ENCODE measurements at regions not wholly inside any gene's neighbourhood (a gene's known extent, or its start where the extent isn't known, plus 50 kb on each side); places are given as distances from the start of the nearest gene placed in this dataset.

- H3K27ac Mint-ChIP-seq = no peak overlapping the region
- H3K4me1 Mint-ChIP-seq = peaks cover 5% of the 10 kb centered on the region
- no peak for ATAC-seq
- peaks cover 2% of the 10 kb centered on the region for H3K9me3 Mint-ChIP-seq
- H3K4me3 Mint-ChIP-seq = no peak overlapping the region
- DNase-seq (ENCODE audit: low spot score in 2 of 2) = no peak
- H3K36me3 Mint-ChIP-seq = no peaks in the 10 kb centered on the region
These were observed 94.2 kb upstream of the CDK1 start for GRCh38 chr10:60684091-60684490.

GRCh38 chr10:60681103-60681502 is 97.2 kb upstream of the CDK1 start:
- H3K4me1 Mint-ChIP-seq = peaks cover 5% of the 10 kb centered on the region
- no peaks in the 10 kb centered on the region for H3K36me3 Mint-ChIP-seq
- H3K9me3 Mint-ChIP-seq = peaks cover 2% of the 10 kb centered on the region
- no peak for ATAC-seq
- H3K4me3 Mint-ChIP-seq = no peak overlapping the region
- H3K27ac Mint-ChIP-seq = no peak overlapping the region
- DNase-seq (ENCODE audit: low spot score in 2 of 2) = no peak

- Mint-ChIP-seq H3K36me3 (no peaks in the 10 kb centered on the region), H3K27ac (no peak overlapping the region), H3K4me1 (peaks cover 5% of the 10 kb centered on the region), H3K9me3 (peaks cover 2% of the 10 kb centered on the region), H3K4me3 (no peak overlapping the region)
- DNase-seq (ENCODE audit: low spot score in 2 of 2) = no peak
- ATAC-seq = no peak
These were observed 98.8 kb upstream of the CDK1 start for GRCh38 chr10:60679388-60679990.

- DNase-seq (ENCODE audit: low spot score in 2 of 2) (no peak), ATAC-seq (no peak)
- no peak overlapping the region for H3K27ac Mint-ChIP-seq
- peaks cover 2% of the 10 kb centered on the region for H3K9me3 Mint-ChIP-seq
- H3K4me1 Mint-ChIP-seq = peaks cover 5% of the 10 kb centered on the region
- no peak overlapping the region for H3K4me3 Mint-ChIP-seq
- no peaks in the 10 kb centered on the region for H3K36me3 Mint-ChIP-seq
These were observed 99.3 kb upstream of the CDK1 start for GRCh38 chr10:60678978-60679377.

- H3K36me3 Mint-ChIP-seq = no peaks in the 10 kb centered on the region
- peaks cover 2% of the 10 kb centered on the region for H3K9me3 Mint-ChIP-seq
- H3K4me3 Mint-ChIP-seq = no peak overlapping the region
- no peak overlapping the region for H3K27ac Mint-ChIP-seq
- DNase-seq (ENCODE audit: low spot score in 2 of 2) (no peak), ATAC-seq (no peak)
- H3K4me1 Mint-ChIP-seq = peaks cover 5% of the 10 kb centered on the region
These were observed 100.6 kb upstream of the CDK1 start for GRCh38 chr10:60677531-60678129.

GRCh38 chr10:60675236-60675635 is 103.0 kb upstream of the CDK1 start:
- Mint-ChIP-seq H3K9me3 (no peaks in the 10 kb centered on the region), H3K4me1 (no peaks in the 10 kb centered on the region), H3K4me3 (no peak overlapping the region), H3K27ac (no peak overlapping the region), H3K36me3 (no peaks in the 10 kb centered on the region)
- ATAC-seq = no peak
- no peak for DNase-seq (ENCODE audit: low spot score in 2 of 2)

GRCh38 chr10:60669501-60669900 is 108.8 kb upstream of the CDK1 start:
- Mint-ChIP-seq H3K27ac (no peak overlapping the region), H3K36me3 (no peaks in the 10 kb centered on the region), H3K4me1 (peaks cover 5% of the 10 kb centered on the region), H3K9me3 (no peaks in the 10 kb centered on the region), H3K4me3 (no peak overlapping the region)
- DNase-seq (ENCODE audit: low spot score in 2 of 2) (no peak), ATAC-seq (no peak)

GRCh38 chr10:60666221-60666620 is 112.1 kb upstream of the CDK1 start:
- ATAC-seq = peak; percentile 85
- DNase-seq (ENCODE audit: low spot score in 2 of 2) = no peak
- peaks cover 13% of the 10 kb centered on the region for H3K4me1 Mint-ChIP-seq

GRCh38 chr10:60664859-60665258 is 113.4 kb upstream of the CDK1 start:
- Mint-ChIP-seq H3K4me3 (no peak overlapping the region), H3K27ac (no peak overlapping the region), H3K9me3 (no peaks in the 10 kb centered on the region), H3K36me3 (no peaks in the 10 kb centered on the region), H3K4me1 (peaks cover 19% of the 10 kb centered on the region)
- ATAC-seq (no peak), DNase-seq (ENCODE audit: low spot score in 2 of 2) (no peak)

More at GRCh38 chr10:60666221-60666620, 112.1 kb upstream of the CDK1 start:
- Mint-ChIP-seq H3K9me3 (no peaks in the 10 kb centered on the region), H3K36me3 (no peaks in the 10 kb centered on the region), H3K4me3 (no peak overlapping the region), H3K27ac (no peak overlapping the region)

- Mint-ChIP-seq H3K9me3 (no peaks in the 10 kb centered on the region), H3K4me3 (no peak overlapping the region), H3K4me1 (peaks cover 19% of the 10 kb centered on the region), H3K27ac (no peak overlapping the region), H3K36me3 (no peaks in the 10 kb centered on the region)
- ATAC-seq (no peak), DNase-seq (ENCODE audit: low spot score in 2 of 2) (no peak)
These were observed 114.4 kb upstream of the CDK1 start for GRCh38 chr10:60663850-60664249.

- H3K36me3 Mint-ChIP-seq = no peaks in the 10 kb centered on the region
- DNase-seq (ENCODE audit: low spot score in 2 of 2) (no peak), ATAC-seq (peak; percentile 83)
- H3K27ac Mint-ChIP-seq = no peak overlapping the region
- peaks cover 19% of the 10 kb centered on the region for H3K4me1 Mint-ChIP-seq
- peak overlapping the region; percentile 24 for H3K4me3 Mint-ChIP-seq
- no peaks in the 10 kb centered on the region for H3K9me3 Mint-ChIP-seq
These were observed 115.2 kb upstream of the CDK1 start for GRCh38 chr10:60662917-60663614.

GRCh38 chr10:60661637-60662036 is 116.6 kb upstream of the CDK1 start:
- H3K27ac Mint-ChIP-seq = no peak overlapping the region
- H3K9me3 Mint-ChIP-seq = no peaks in the 10 kb centered on the region
- no peaks in the 10 kb centered on the region for H3K36me3 Mint-ChIP-seq
- ATAC-seq = no peak
- H3K4me3 Mint-ChIP-seq = no peak overlapping the region
- peaks cover 21% of the 10 kb centered on the region for H3K4me1 Mint-ChIP-seq
- no peak for DNase-seq (ENCODE audit: low spot score in 2 of 2)

GRCh38 chr10:60660625-60661024 is 117.7 kb upstream of the CDK1 start:
- DNase-seq (ENCODE audit: low spot score in 2 of 2) = no peak
- Mint-ChIP-seq H3K9me3 (no peaks in the 10 kb centered on the region), H3K27ac (no peak overlapping the region), H3K36me3 (no peaks in the 10 kb centered on the region), H3K4me1 (peaks cover 23% of the 10 kb centered on the region), H3K4me3 (no peak overlapping the region)
- ATAC-seq = peak; percentile 49

- H3K36me3 Mint-ChIP-seq = no peaks in the 10 kb centered on the region
- peak; percentile 83 for ATAC-seq
- no peak for DNase-seq (ENCODE audit: low spot score in 2 of 2)
- H3K4me3 Mint-ChIP-seq = no peak overlapping the region
- no peaks in the 10 kb centered on the region for H3K9me3 Mint-ChIP-seq
- no peak overlapping the region for H3K27ac Mint-ChIP-seq
- H3K4me1 Mint-ChIP-seq = peaks cover 8% of the 10 kb centered on the region
These were observed 123.3 kb upstream of the CDK1 start for GRCh38 chr10:60654813-60655464.

- no peaks in the 10 kb centered on the region for H3K36me3 Mint-ChIP-seq
- DNase-seq (ENCODE audit: low spot score in 2 of 2) = no peak
- peaks cover 8% of the 10 kb centered on the region for H3K4me1 Mint-ChIP-seq
- no peaks in the 10 kb centered on the region for H3K9me3 Mint-ChIP-seq
- H3K27ac Mint-ChIP-seq = no peak overlapping the region
- no peak for ATAC-seq
- H3K4me3 Mint-ChIP-seq = no peak overlapping the region
These were observed 125.7 kb upstream of the CDK1 start for GRCh38 chr10:60652628-60653027.

GRCh38 chr10:60650378-60650800 is 127.9 kb upstream of the CDK1 start:
- no peak overlapping the region for H3K4me3 Mint-ChIP-seq
- ATAC-seq (no peak), DNase-seq (ENCODE audit: low spot score in 2 of 2) (no peak)
- no peak overlapping the region for H3K27ac Mint-ChIP-seq
- peaks cover 16% of the 10 kb centered on the region for H3K4me1 Mint-ChIP-seq
- no peaks in the 10 kb centered on the region for H3K36me3 Mint-ChIP-seq
- no peaks in the 10 kb centered on the region for H3K9me3 Mint-ChIP-seq

Measured in stimulated activated effector memory CD8-positive, alpha-beta T cell treated with anti-CD3 and anti-CD28 coated beads, Interleukin-12 subunit alpha, Interleukin-12 subunit beta, amount 100 ng/mL, for 72 hours (primary cell).